HG03103 (cell line): ENCODE measurements at regions not wholly inside any gene's neighbourhood (a gene's known extent, or its start where the extent isn't known, plus 50 kb on each side); places are given as distances from the start of the nearest gene placed in this dataset.
"Not testable (repeated sequence)": the region's sequence is repeated elsewhere in the genome, so short reads cannot be mapped to it uniquely, and the experiment has no call there.

ENCODE experiments used
- ATAC-seq: cut with Tn5 transposase; IDR thresholded peaks from one replicate; pipeline ENCODE4 v1.9.1; 2021; ENCODE audit warnings: low read depth; ENCODE audit not compliant: unreplicated experiment

DNA sequence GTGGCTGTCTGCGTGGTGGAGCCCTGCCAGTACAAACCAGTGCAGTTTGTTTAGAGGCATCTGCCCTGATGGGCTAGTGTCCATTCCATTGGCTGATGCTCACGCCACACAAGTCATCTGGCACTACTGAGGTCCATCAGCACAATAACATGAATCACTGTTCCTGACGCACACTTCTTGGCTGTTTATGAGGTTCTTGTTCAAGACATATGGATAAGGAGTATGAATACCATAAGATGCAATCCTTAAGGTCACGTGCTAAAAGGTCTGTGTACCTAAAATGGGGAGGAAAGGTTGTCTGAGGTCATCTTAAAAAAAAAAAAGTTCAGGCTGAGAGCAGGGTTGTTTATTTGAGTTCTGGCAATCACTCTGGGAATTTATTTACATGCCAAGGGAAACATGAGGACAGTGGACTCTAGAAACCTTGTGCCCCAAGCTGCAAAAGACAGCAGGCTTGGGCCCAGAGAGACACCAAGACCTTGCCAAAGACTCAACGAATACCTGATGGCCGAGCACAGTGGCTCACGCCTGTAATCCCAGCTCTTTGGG, 54.1 kb upstream of the SHLD1 start:
- no peak for ATAC-seq

DNA sequence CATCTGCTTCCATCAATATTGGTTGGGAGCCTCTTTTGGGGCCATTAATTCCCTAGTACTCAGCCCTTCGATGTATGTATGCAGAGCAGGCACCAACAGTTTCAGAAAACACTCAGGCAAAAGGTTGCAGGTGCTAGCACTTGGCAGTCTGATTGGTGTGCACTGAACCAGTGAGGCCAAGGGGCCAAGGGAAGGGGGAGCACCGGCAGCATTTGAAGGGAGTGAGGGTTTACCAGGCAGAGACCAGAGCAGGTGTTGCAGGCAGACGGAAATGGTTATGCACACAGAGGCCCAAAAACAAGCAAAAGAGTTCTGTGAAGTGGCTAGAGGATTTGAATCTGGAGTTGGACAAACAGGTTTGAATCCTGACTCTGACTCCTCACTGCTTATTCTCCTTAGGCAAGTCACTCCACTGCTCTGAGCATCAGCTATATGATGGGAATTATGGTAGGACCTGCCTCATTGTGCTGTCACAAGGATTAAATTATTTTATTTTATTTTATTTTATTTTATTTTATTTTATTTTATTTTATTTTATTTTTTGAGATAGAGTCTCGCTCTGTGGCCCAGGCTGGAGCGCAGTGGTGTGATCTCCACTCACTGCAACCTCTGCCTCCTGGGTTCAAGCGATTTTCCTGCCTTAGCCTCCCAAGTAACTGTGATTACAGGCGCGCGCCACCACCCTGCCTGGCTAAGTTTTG, 58.1 kb upstream of the SHLD1 start:
- ATAC-seq, result peak; percentile 100

GRCh38 chr20:5689463-5689862, 60.7 kb upstream of the SHLD1 start:
- ATAC-seq, result no peak

GRCh38 chr20:5688431-5688972, 61.7 kb upstream of the SHLD1 start:
- no peak for ATAC-seq

- ATAC-seq, result no peak
Measured at GRCh38 chr20:5687884-5688283, 62.3 kb upstream of the SHLD1 start.

GRCh38 chr20:5686384-5687105, 63.7 kb upstream of the SHLD1 start:
- no peak for ATAC-seq

- not testable (repeated sequence) for ATAC-seq
Measured at GRCh38 chr20:5682556-5682955, 67.6 kb upstream of the SHLD1 start.

- no peak for ATAC-seq
Measured at GRCh38 chr20:5680192-5680591, 69.4 kb upstream of the GPCPD1 start.

DNA sequence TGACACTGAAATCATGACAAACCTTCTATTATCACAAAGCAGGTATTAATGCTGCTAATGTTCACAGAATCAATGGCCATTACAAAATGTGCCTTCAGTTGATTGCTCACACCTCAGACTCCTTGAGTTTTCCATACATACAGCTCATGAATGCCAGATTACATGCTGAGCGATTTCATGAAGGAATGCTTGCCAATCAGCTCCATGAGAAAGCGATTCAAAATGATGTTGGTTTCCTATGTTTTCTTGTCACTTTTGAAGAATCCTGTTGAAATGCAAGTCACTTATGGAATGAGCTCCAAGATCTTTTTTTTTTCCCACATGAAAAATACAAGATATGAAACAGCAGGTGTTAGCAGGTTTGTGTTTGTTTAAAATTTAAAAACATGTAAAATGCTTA, 68.0 kb upstream of the GPCPD1 start:
- ATAC-seq, result no peak

GRCh38 chr20:5677944-5678343, 67.1 kb upstream of the GPCPD1 start:
- not testable (repeated sequence) for ATAC-seq

- ATAC-seq, result no peak
Measured at GRCh38 chr20:5677389-5677788, 66.6 kb upstream of the GPCPD1 start.

GRCh38 chr20:5675103-5676091, 64.6 kb upstream of the GPCPD1 start:
- no peak for ATAC-seq

DNA sequence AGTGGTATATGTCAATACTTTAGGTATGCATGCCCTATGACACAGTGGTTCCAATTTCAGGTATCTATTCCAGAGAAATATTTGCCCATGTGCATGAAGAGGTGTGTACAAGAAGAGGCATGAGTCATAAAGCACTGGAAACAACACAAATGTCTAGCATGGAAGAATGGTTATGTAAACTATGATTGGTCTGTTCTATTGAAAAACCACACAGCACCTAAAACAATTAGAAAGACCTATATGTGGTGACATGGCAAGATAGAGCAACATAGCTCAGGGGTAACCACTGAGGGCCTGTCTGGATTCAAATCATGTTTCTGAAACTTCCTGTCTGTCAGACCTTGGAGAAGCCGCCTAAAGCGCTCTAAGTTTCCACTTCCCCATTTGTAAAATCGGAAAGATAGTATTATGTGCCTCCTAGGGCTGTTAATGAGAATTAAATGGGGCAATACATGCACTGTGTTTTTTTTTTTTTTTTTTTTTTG, 63.4 kb upstream of the GPCPD1 start:
- ATAC-seq, result peak; percentile 92

DNA sequence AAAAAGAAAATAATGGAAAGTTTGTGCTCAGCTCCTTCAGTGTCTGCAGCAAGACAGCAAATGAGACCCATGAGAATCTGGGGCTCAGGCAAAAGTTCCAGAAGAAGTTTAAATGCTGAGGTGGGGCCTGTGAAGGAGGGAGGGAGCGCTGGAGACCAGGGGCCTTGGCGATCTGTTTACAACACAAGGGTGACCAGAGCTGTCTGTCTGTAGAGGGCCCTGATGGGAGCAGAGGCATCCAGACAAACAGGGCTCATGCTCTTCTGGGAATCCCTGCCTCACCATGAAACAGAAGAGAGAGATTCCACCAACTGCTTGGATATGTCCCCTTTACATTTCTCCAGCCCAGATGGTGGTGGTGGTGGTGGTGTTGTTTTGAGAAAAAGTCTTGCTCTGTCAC, 60.1 kb upstream of the GPCPD1 start:
- ATAC-seq, result no peak

- ATAC-seq, result no peak
Measured at GRCh38 chr20:5670036-5670536, 59.3 kb upstream of the GPCPD1 start.

GRCh38 chr20:5668529-5668868, 57.7 kb upstream of the GPCPD1 start:
- no peak for ATAC-seq

- no peak for ATAC-seq
Measured at GRCh38 chr20:5667705-5668528, 57.1 kb upstream of the GPCPD1 start.

GRCh38 chr20:5665417-5665816, 54.6 kb upstream of the GPCPD1 start:
- ATAC-seq, result no peak

DNA sequence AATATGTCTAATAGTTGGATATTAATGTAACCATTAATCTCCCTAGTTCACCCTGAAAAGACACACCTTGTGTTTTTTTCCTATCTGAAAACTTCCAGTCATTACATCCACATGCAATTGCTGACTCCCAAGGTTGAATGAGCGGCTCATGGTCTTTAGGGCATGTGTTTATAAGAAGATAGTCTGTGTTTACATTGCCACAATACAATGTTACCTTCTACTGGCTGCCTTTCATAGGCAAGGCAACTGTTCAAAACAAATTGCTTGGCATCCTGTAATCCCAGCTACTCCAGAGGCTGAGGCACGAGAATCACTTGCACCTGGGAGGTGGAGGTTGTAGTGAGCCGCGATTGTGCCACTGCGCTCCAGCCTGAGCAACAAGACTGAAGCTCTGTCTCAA, 52.6 kb upstream of the GPCPD1 start:
- no peak for ATAC-seq
